ENCODE measurements at regions not wholly inside any gene's neighbourhood (a gene's known extent, or its start where the extent isn't known, plus 50 kb on each side); places are given as distances from the start of the nearest gene placed in this dataset.

DNA sequence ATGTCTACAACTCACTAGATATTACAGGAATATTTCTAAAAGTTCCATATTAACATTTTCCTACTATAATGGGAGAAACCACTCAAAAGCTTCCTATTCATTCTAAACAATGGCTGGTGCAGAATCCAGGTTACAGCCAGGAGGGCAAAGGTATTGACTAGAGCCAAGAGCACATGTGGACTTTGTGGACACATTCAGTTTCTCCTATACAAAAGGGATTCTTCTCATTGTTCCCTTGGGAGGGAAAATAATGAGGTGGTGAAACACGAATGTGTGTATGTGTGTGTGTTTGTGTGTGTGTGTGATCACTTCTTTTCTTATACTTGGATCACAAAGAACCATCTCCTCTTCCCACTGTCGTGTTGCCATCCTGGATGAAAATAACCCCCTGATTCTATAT, 1000.0 kb downstream of the ADGRL2 start:
- in situ Hi-C loops (cut with MboI; ENCODE audit: low pct_unique_long_range_greater_than_20kb, low sequenced_read_pairs, unreplicated experiment), result no loop called here
- no peak for DNase-seq (ENCODE audit: low spot score)
- TF ChIP-seq, protein P1, sequence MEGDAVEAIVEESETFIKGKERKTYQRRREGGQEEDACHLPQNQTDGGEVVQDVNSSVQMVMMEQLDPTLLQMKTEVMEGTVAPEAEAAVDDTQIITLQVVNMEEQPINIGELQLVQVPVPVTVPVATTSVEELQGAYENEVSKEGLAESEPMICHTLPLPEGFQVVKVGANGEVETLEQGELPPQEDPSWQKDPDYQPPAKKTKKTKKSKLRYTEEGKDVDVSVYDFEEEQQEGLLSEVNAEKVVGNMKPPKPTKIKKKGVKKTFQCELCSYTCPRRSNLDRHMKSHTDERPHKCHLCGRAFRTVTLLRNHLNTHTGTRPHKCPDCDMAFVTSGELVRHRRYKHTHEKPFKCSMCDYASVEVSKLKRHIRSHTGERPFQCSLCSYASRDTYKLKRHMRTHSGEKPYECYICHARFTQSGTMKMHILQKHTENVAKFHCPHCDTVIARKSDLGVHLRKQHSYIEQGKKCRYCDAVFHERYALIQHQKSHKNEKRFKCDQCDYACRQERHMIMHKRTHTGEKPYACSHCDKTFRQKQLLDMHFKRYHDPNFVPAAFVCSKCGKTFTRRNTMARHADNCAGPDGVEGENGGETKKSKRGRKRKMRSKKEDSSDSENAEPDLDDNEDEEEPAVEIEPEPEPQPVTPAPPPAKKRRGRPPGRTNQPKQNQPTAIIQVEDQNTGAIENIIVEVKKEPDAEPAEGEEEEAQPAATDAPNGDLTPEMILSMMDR (IDR thresholded peaks at IDR 0.05; ENCODE audit: extremely low read depth, insufficient read depth, missing control alignments), result no peak

DNA sequence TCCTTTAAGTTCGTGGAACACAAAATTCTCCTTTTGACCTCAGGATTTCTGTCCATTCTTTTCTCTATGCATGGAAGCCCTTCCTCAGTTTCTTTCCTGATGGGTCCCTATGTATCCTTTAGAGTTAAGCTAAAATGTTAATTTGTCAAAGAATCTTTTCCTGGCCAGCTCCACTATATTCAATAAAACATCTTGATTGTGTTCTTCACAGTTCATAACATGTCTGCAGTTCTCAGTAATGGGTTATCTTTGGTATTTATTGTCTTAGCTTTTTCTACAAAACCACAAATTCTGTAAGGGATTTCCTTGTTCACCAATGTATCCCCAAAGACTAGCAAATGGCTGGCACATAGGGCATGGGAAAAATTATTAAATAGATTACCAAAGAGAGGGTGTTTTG, 998.5 kb downstream of the ADGRL2 start:
- in situ Hi-C loops (cut with MboI; ENCODE audit: low pct_unique_long_range_greater_than_20kb, low sequenced_read_pairs, unreplicated experiment), result no loop called here
- TF ChIP-seq, protein P1 (IDR thresholded peaks at IDR 0.05; ENCODE audit: extremely low read depth, insufficient read depth, missing control alignments), result no peak
- DNase-seq (ENCODE audit: low spot score), result no peak

DNA sequence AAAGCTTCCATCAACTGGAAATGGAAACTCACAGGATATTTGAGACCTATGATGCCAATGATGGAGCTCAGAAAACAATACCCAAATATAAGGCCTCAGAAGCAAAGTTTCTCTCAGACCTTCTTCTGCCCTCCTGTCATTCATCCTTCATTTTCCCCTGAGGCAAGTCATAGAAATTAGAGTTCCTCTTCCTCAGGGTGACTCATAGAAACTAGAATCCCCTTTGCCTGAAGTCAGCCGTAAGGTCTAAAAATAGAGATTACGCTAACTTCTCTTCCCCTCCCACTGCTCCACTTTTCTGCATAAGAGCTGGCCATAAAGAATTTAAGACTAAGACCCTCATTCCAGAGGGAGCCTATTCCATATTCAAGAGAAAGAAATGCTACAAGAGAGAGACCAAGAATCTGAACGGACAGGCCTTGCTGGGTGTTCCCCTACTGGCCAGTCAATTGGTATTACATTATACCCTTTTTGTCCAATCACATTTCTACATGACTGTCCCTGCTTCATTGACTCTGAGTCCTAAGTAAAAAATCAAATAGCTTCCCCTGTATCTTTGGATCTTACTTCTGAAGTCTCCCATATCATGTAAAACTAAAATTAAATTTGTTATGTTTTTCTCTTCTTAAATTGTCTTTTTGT, 994.9 kb downstream of the ADGRL2 start:
- in situ Hi-C loops (cut with MboI; ENCODE audit: low pct_unique_long_range_greater_than_20kb, low sequenced_read_pairs, unreplicated experiment), result no loop called here
- DNase-seq (ENCODE audit: low spot score), result no peak
- TF ChIP-seq, protein P1 (IDR thresholded peaks at IDR 0.05; ENCODE audit: extremely low read depth, insufficient read depth, missing control alignments), result no peak

DNA sequence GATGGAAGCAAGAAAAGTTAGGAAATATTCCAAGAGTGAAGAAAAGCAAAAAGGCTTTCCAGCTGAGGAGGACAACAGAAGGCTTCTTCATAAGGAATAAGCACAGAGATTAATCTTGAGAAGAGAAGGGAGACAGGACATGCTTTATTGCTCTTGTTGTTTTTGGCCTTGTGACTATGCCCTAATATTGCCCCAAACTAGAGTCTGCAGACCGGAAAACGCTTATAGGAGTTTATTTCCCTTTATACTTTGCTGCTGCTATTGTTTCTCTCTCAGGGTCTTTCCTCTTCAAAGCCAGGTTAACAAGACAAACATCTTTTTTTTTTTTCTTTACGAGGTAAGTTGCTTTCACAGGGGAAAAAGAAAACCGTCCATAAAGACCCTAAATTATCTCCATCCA, 991.4 kb downstream of the ADGRL2 start:
- DNase-seq (ENCODE audit: low spot score), result no peak
- in situ Hi-C loops (cut with MboI; ENCODE audit: low pct_unique_long_range_greater_than_20kb, low sequenced_read_pairs, unreplicated experiment), result no loop called here
- TF ChIP-seq, protein P1 (IDR thresholded peaks at IDR 0.05; ENCODE audit: extremely low read depth, insufficient read depth, missing control alignments), result no peak

DNA sequence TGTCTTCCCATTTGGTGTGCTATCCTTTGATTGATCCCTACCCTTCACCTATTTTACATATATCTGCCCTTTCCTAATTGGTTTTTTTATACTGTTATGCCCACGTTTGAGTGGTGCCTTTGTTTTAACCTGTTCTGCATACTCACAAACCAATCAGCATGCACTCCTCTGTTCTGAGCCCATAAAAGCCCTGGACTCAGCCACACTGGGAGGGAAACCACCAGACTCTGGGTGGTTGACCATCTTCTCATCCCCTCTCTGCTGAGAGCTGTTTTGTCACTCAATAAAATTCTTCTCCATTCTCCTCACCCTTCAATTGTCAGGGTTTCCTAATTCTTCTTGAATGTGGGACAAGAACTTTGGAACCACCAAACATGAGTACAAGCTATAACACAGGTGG, 989.8 kb downstream of the ADGRL2 start:
- no peak for DNase-seq (ENCODE audit: low spot score)
- TF ChIP-seq, protein P1 (IDR thresholded peaks at IDR 0.05; ENCODE audit: extremely low read depth, insufficient read depth, missing control alignments), result no peak
- in situ Hi-C loops (cut with MboI; ENCODE audit: low pct_unique_long_range_greater_than_20kb, low sequenced_read_pairs, unreplicated experiment), result no loop called here

DNA sequence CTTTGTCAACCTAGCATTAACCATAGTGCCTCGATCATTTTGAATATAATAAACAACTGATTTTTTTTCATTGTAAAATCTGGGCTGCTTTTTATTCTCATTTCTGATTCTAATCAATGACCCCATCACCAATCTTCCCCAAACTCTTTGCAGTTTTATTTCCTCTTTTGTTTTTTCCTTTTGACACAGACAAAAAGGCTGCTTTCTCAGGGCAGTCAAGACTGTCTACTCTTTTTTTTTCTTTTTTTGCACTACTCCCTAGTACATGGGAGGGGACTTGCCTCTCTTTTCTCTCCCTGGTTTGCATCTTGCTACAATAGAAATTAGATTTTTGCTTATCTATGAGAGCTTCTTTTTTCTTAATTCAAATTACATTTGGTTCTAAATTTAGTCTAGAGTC, 987.9 kb downstream of the ADGRL2 start:
- TF ChIP-seq, protein P1 (IDR thresholded peaks at IDR 0.05; ENCODE audit: extremely low read depth, insufficient read depth, missing control alignments), result no peak
- DNase-seq (ENCODE audit: low spot score), result no peak
- in situ Hi-C loops (cut with MboI; ENCODE audit: low pct_unique_long_range_greater_than_20kb, low sequenced_read_pairs, unreplicated experiment), result no loop called here

Measured in GM13977 (cell line).